Fibroblast of mammary gland (primary cell): ENCODE measurements at regions not wholly inside any gene's neighbourhood (a gene's known extent, or its start where the extent isn't known, plus 50 kb on each side); places are given as distances from the start of the nearest gene placed in this dataset.

Experiments
- DNase-seq: peaks from one replicate; pipeline ENCODE4 v3.0.0-alpha.2; 2010; ENCODE audit warnings: low read depth
- H3K4me3 ChIP-seq: 2 replicates; pipeline ENCODE4 v1.5.1; 2011; ENCODE audit warnings: low read depth, mild to moderate bottlenecking, low read length, moderate library complexity; ENCODE audit not compliant: control insufficient read depth
- CTCF ChIP-seq: conservative IDR thresholded peaks from 2 replicates; pipeline ENCODE4 v1.5.1; 2011; ENCODE audit warnings: low read depth, low read length, inconsistent platforms; ENCODE audit not compliant: control insufficient read depth, insufficient read depth

DNA sequence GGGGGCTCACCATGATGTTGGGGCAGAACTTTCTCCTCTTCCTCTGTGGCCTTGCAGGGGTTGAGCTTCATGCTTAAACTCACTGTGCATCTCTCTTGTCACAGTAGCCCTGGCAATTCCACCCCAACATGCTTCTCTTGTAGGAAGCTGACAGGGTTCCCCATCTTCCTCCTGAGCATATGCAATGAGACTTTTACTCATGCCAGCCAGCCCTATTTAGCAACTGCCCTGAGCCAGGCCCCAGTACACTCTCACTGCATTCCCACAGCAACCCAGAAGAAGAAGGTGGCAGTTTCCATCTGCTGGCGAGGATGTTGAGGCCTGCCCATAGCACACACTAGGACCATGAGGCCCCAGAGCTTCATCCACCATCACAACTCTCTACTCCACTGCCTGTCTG, 72.2 kb upstream of the TEX51 start:
- DNase-seq = no peak

GRCh38 chr2:126827371-126827770, 71.3 kb upstream of the TEX51 start:
- TF ChIP-seq CTCF = no peak
- no peak for DNase-seq
- H3K4me3 ChIP-seq = no peak overlapping the region

More for the DNA sequence above, 72.2 kb upstream of the TEX51 start:
- no peak for TF ChIP-seq CTCF
- H3K4me3 ChIP-seq = no peak overlapping the region

DNA sequence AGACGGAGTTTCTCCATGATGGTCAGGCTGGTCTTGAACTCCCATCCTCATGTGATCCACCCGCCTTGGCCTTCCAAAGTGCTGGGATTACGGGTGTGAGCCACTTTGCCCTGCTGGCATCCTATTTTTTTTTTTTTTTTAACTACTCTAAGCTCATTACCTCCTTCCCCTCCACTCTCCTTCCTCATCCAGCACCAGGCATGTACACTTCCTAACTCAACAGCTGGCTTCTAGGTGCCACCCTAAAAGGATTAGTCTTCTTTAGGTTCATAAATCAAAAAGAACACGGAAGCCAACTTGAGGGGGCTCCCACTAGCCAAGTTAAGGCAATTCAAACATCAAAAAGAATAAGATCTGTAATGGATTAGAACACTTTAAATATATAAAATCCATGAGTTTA, 70.6 kb upstream of the TEX51 start:
- TF ChIP-seq CTCF = no peak
- DNase-seq = no peak
- no peak overlapping the region for H3K4me3 ChIP-seq

- H3K4me3 ChIP-seq = no peak overlapping the region
- no peak for TF ChIP-seq CTCF
- no peak for DNase-seq
Observed at GRCh38 chr2:126828491-126828890, 70.2 kb upstream of the TEX51 start.

DNA sequence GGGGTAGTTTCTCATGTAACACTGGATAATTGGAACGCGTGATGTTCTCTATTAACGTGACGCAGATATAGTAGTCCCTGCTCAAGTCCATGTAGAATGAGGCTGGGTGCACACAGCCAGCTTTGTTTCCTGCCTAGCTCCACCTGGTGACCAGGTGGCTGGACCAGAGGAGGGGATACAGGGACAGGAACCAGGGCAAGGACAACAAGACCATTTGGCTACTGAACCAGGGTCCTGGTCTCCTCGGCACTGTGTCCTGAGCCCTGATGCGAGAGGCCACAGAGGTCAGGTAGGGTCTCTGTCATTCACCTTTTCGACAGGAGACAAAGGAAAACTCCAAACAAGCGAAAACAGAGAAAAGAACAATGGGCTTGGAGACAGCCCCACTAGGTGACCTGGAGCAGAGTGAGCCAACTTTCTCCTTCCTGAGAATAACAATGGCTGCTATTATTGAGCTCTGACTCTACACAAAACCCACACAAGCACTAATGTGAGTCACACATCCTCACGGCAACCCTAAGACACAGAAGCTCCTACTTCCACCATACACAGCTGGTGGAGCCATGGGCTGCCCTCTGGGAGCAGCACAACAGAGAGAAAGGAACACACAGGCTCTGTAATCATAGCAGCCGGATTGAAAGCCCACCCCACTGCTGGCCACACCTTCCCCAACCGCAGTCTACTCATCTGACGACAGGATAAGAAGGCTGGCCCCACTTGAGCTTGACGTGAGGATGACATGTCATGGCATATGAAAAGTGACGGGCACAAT, 67.3 kb upstream of the TEX51 start:
- no peak for DNase-seq
- TF ChIP-seq CTCF = no peak
- H3K4me3 ChIP-seq = no peak overlapping the region

GRCh38 chr2:126832014-126832413, 66.7 kb upstream of the TEX51 start:
- H3K4me3 ChIP-seq = no peak overlapping the region
- no peak for TF ChIP-seq CTCF
- DNase-seq = no peak
